ENCODE measurements at regions not wholly inside any gene's neighbourhood (a gene's known extent, or its start where the extent isn't known, plus 50 kb on each side); places are given as distances from the start of the nearest gene placed in this dataset.

GRCh38 chr10:62633976-62634375 is 170.5 kb upstream of the ADO start:
- DNase-seq = no peak

GRCh38 chr10:62634576-62634975 is 169.9 kb upstream of the ADO start:
- no peak for DNase-seq

- DNase-seq = no peak
Measured at GRCh38 chr10:62635127-62635526, 169.4 kb upstream of the ADO start.

GRCh38 chr10:62636825-62637248 is 167.7 kb upstream of the ADO start:
- no peak for DNase-seq

- peak; percentile 30 for DNase-seq
Measured at GRCh38 chr10:62637249-62638061, 167.1 kb upstream of the ADO start.

GRCh38 chr10:62638062-62638477 is 166.4 kb upstream of the ADO start:
- peak; percentile 56 for DNase-seq

GRCh38 chr10:62639144-62639543 is 165.4 kb upstream of the ADO start:
- no peak for DNase-seq

GRCh38 chr10:62640411-62640810 is 164.1 kb upstream of the ADO start:
- DNase-seq = peak; percentile 46

- no peak for DNase-seq
Measured at GRCh38 chr10:62643606-62644587, 160.6 kb upstream of the ADO start.

GRCh38 chr10:62647375-62648092 is 157.0 kb upstream of the ADO start:
- no peak for DNase-seq

- DNase-seq = no peak
Measured at GRCh38 chr10:62648921-62649320, 155.6 kb upstream of the ADO start.

GRCh38 chr10:62650411-62650810 is 154.1 kb upstream of the ADO start:
- no peak for DNase-seq

- DNase-seq = peak; percentile 64
Measured at GRCh38 chr10:62651341-62651740, 153.2 kb upstream of the ADO start.

GRCh38 chr10:62652114-62652513 is 152.4 kb upstream of the ADO start:
- peak; percentile 65 for DNase-seq

GRCh38 chr10:62652564-62652963 is 152.0 kb upstream of the ADO start:
- DNase-seq = no peak

GRCh38 chr10:62653254-62653653 is 151.3 kb upstream of the ADO start:
- no peak for DNase-seq

- DNase-seq = no peak
Measured at GRCh38 chr10:62654966-62655336, 149.6 kb upstream of the ADO start.

GRCh38 chr10:62655337-62655994 is 149.1 kb upstream of the ADO start:
- no peak for DNase-seq

GRCh38 chr10:62657244-62657835 is 147.2 kb upstream of the ADO start:
- DNase-seq = no peak

GRCh38 chr10:62658516-62658915 is 146.0 kb upstream of the ADO start:
- no peak for DNase-seq

GRCh38 chr10:62661143-62661542 is 143.4 kb upstream of the ADO start:
- DNase-seq = no peak

GRCh38 chr10:62662486-62662885 is 142.0 kb upstream of the ADO start:
- no peak for DNase-seq
